ENCODE measurements at regions not wholly inside any gene's neighbourhood (a gene's known extent, or its start where the extent isn't known, plus 50 kb on each side); places are given as distances from the start of the nearest gene placed in this dataset.

- Histone ChIP-seq H3K4me1 (ENCODE audit: control insufficient read depth, extremely low read depth, insufficient read depth, low read length) (no peaks in the 10 kb centered on the region), H3K27ac (ENCODE audit: control insufficient read depth, insufficient read depth, low read length) (no peak overlapping the region), H2AFZ (ENCODE audit: control insufficient read depth, low read length) (no peak overlapping the region), H3K36me3 (ENCODE audit: control insufficient read depth in 2 of 2, extremely low read depth in 1 of 2, insufficient read depth in 2 of 2, low read length in 2 of 2) (no peaks in the 10 kb centered on the region), H3K4me3 (ENCODE audit: control insufficient read depth in 2 of 3, extremely low read depth in 1 of 3, insufficient read depth in 2 of 3, low read depth in 1 of 3, low read length in 3 of 3) (no peak overlapping the region), H3K9me1 (ENCODE audit: control insufficient read depth, extremely low read depth, insufficient read depth, low read length) (no peaks in the 10 kb centered on the region), H3K4me2 (ENCODE audit: control insufficient read depth, extremely low read depth, insufficient read depth, low read depth, low read length) (no peak overlapping the region), H3K27me3 (ENCODE audit: control insufficient read depth, extremely low read depth, insufficient read depth, low read length) (no peaks in the 10 kb centered on the region), H4K20me1 (ENCODE audit: control insufficient read depth, extremely low read depth, insufficient read depth, low read length) (no peaks in the 10 kb centered on the region), H3K9me3 (ENCODE audit: control insufficient read depth, low read depth, low read length) (no peaks in the 10 kb centered on the region), H3K79me2 (ENCODE audit: control insufficient read depth, insufficient read depth, low read length) (no peaks in the 10 kb centered on the region), H3K9ac (ENCODE audit: control insufficient read depth, extremely low read depth, insufficient read depth, low read length) (no peak overlapping the region)
- TF ChIP-seq EZH2 (IDR thresholded peaks at IDR 0.05; ENCODE audit: low read length) (no peak), CTCF (optimal IDR thresholded peaks at IDR 0.05 in 1 of 3, IDR thresholded peaks at IDR 0.05 in 1 of 3, conservative IDR thresholded peaks at IDR 0.05 in 1 of 3; ENCODE audit: extremely low read depth in 1 of 3, insufficient read depth in 2 of 3, low read length in 3 of 3) (no peak)
- no peak for FAIRE-seq
- DNase-seq (ENCODE audit: low read depth, low spot score) = no peak
- dilution Hi-C loops (cut with MboI; ENCODE audit: extremely low pct_ligation_motif_present, low sequenced_read_pairs) = no loop called here
These were observed 407.3 kb downstream of the NXPE2 start for GRCh38 chr11:115085461-115086210.

GRCh38 chr11:115087791-115088190 is 409.5 kb downstream of the NXPE2 start:
- DNase-seq (ENCODE audit: low read depth, low spot score) = no peak
- Histone ChIP-seq H4K20me1 (ENCODE audit: control insufficient read depth, extremely low read depth, insufficient read depth, low read length) (no peaks in the 10 kb centered on the region), H2AFZ (ENCODE audit: control insufficient read depth, low read length) (no peak overlapping the region), H3K9me1 (ENCODE audit: control insufficient read depth, extremely low read depth, insufficient read depth, low read length) (no peaks in the 10 kb centered on the region), H3K27me3 (ENCODE audit: control insufficient read depth, extremely low read depth, insufficient read depth, low read length) (no peaks in the 10 kb centered on the region), H3K4me1 (ENCODE audit: control insufficient read depth, extremely low read depth, insufficient read depth, low read length) (no peaks in the 10 kb centered on the region), H3K9me3 (ENCODE audit: control insufficient read depth, low read depth, low read length) (no peaks in the 10 kb centered on the region), H3K36me3 (ENCODE audit: control insufficient read depth in 2 of 2, extremely low read depth in 1 of 2, insufficient read depth in 2 of 2, low read length in 2 of 2) (no peaks in the 10 kb centered on the region), H3K9ac (ENCODE audit: control insufficient read depth, extremely low read depth, insufficient read depth, low read length) (no peak overlapping the region), H3K27ac (ENCODE audit: control insufficient read depth, insufficient read depth, low read length) (no peak overlapping the region), H3K4me3 (ENCODE audit: control insufficient read depth in 2 of 3, extremely low read depth in 1 of 3, insufficient read depth in 2 of 3, low read depth in 1 of 3, low read length in 3 of 3) (no peak overlapping the region), H3K79me2 (ENCODE audit: control insufficient read depth, insufficient read depth, low read length) (no peaks in the 10 kb centered on the region), H3K4me2 (ENCODE audit: control insufficient read depth, extremely low read depth, insufficient read depth, low read depth, low read length) (no peak overlapping the region)
- dilution Hi-C loops (cut with MboI; ENCODE audit: extremely low pct_ligation_motif_present, low sequenced_read_pairs) = no loop called here
- TF ChIP-seq EZH2 (IDR thresholded peaks at IDR 0.05; ENCODE audit: low read length) (no peak), CTCF (optimal IDR thresholded peaks at IDR 0.05 in 1 of 3, IDR thresholded peaks at IDR 0.05 in 1 of 3, conservative IDR thresholded peaks at IDR 0.05 in 1 of 3; ENCODE audit: extremely low read depth in 1 of 3, insufficient read depth in 2 of 3, low read length in 3 of 3) (no peak)
- no peak for FAIRE-seq

Measured in keratinocyte (primary cell).